ENCODE measurements at regions not wholly inside any gene's neighbourhood (a gene's known extent, or its start where the extent isn't known, plus 50 kb on each side); places are given as distances from the start of the nearest gene placed in this dataset.

DNA sequence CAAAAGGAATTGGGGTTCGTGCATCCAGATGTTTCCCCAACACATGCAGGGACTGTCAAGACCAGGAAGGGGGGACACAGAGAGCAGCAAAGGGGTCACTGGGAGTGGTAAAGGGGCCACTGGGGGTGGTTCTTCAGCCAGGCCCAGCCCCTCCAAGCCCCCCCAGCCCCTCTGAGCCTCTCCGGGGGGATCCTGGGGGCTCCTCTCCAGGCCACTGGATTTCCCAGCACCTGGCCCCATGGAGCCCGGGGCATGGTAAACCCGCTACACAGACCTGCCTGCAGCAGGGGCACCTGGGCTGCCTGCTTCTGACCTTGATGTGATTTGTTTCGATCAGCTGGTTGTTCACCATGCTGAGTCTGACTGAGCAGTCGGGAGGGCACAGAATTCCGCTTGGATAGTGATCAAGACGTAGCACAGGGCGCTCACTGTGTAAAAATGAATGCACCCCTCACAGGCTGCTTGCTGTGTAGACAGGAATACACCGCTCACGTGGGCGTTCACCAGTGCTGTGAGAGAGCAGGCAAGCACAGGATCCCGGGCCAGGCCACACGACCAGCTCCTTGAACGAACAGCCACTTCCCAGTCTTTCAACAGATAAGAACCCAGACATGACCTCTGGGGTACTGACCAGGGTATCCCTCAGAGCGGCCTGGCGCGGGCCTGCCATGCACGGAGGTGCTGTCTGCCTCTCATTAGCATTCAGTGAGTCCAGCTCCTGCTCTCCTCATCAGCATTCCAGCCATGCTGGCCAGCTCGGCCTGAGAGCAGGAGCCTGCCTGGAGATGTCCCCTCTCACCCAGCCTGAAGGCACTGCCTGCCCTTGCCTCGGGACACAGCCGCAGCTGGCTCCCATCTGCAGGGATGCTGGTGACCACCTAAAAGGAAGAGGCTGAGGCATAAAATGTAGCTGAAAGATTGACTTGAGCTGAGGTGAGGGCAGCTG, 73.3 kb upstream of the OTOS start:
- Mint-ChIP-seq H3K27me3 (ENCODE audit: low read depth in 2 of 2) (no peaks in the 10 kb centered on the region), H3K27ac (no peak overlapping the region), H3K4me1 (no peaks in the 10 kb centered on the region), H3K9me3 (no peaks in the 10 kb centered on the region), H3K36me3 (no peaks in the 10 kb centered on the region), H3K4me3 (no peak overlapping the region)
- Histone ChIP-seq H3K4me1 (ENCODE audit: control insufficient read depth, insufficient read depth, low read length) (no peaks in the 10 kb centered on the region), H3K27me3 (ENCODE audit: control insufficient read depth, insufficient read depth, low read length) (no peaks in the 10 kb centered on the region), H3K27ac (ENCODE audit: low read length) (no peak overlapping the region), H3K9me3 (ENCODE audit: control insufficient read depth, insufficient read depth, low read length) (no peaks in the 10 kb centered on the region), H3K36me3 (ENCODE audit: control insufficient read depth, insufficient read depth, low read length) (no peaks in the 10 kb centered on the region), H3K4me3 (ENCODE audit: low read length) (no peak overlapping the region)
- WGBS (ENCODE audit: insufficient coverage), result 84% methylated on average over 22 of the region's 22 CpGs
- ATAC-seq, result no peak
- peak in 1 of 2 donors; percentile 13 for DNase-seq
- no peak for TF ChIP-seq CTCF (IDR thresholded peaks at IDR 0.05)
- intact Hi-C loops (cut with micrococcal nuclease), result no loop called here

DNA sequence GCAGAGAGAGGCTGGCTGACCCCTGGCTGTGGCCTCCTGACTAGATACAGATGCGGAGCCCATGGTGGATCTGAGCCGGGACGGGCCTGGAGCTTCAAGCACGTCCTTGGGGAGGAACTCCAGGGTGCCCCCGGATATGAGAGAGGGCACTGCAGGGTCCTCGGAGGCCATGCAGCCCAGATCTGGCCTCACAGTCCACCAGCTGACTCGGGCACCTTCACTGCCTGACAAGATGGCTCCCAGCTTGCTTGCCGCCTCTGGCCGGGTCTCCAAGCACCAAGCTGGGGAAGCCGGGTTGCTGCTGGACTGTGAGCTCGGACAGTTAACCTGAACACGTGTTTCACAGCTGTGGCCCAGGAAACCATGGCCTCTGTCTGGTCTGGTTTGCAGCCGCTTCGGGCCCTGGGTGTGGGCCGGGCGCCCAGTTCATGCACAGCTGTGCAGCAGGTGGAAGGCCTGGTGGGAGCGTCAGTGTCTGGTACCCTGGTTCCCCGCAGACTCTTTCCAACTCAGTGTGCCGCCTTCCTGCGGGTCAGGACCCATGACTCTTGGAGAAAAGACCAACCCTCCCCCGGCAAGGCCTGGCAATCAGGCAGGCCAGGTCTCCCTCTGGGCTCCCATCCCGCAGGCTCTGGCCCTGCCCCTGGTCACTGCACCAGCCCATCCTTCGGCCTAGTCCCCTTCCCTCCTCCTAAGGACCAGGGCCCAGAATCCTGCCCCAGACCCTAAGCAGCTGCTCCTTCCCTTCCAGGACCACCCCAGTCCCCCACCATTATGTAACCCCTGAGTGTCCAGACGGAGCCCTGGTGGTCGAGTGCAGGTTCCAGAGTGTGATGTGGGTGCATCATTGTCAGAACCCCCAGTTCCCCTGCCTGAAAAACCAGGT, 74.6 kb upstream of the OTOS start:
- peak in 1 of 2 donors; percentile 12 for DNase-seq

GRCh38 chr2:240215676-240216051, 75.2 kb upstream of the OTOS start:
- Histone ChIP-seq H3K4me3 (ENCODE audit: low read length) (no peak overlapping the region), H3K4me1 (ENCODE audit: control insufficient read depth, insufficient read depth, low read length) (no peaks in the 10 kb centered on the region), H3K36me3 (ENCODE audit: control insufficient read depth, insufficient read depth, low read length) (no peaks in the 10 kb centered on the region), H3K9me3 (ENCODE audit: control insufficient read depth, insufficient read depth, low read length) (no peaks in the 10 kb centered on the region), H3K27me3 (ENCODE audit: control insufficient read depth, insufficient read depth, low read length) (no peaks in the 10 kb centered on the region), H3K27ac (ENCODE audit: low read length) (no peak overlapping the region)
- Mint-ChIP-seq H3K4me3 (no peak overlapping the region), H3K36me3 (no peaks in the 10 kb centered on the region), H3K4me1 (no peaks in the 10 kb centered on the region), H3K27ac (no peak overlapping the region), H3K9me3 (no peaks in the 10 kb centered on the region), H3K27me3 (ENCODE audit: low read depth in 2 of 2) (peaks cover 0 to 6% of the 10 kb centered on the region in 2 donors)
- 80% methylated on average over 8 of the region's 8 CpGs for WGBS (ENCODE audit: insufficient coverage)
- no peak for ATAC-seq
- TF ChIP-seq CTCF (IDR thresholded peaks at IDR 0.05), result no peak
- DNase-seq, result no peak
- intact Hi-C loops (cut with micrococcal nuclease), result no loop called here

More for the DNA sequence above, 74.6 kb upstream of the OTOS start:
- Histone ChIP-seq H3K4me1 (ENCODE audit: control insufficient read depth, insufficient read depth, low read length) (no peaks in the 10 kb centered on the region), H3K4me3 (ENCODE audit: low read length) (no peak overlapping the region), H3K36me3 (ENCODE audit: control insufficient read depth, insufficient read depth, low read length) (no peaks in the 10 kb centered on the region), H3K27me3 (ENCODE audit: control insufficient read depth, insufficient read depth, low read length) (no peaks in the 10 kb centered on the region), H3K9me3 (ENCODE audit: control insufficient read depth, insufficient read depth, low read length) (no peaks in the 10 kb centered on the region), H3K27ac (ENCODE audit: low read length) (no peak overlapping the region)
- Mint-ChIP-seq H3K27ac (no peak overlapping the region), H3K36me3 (no peaks in the 10 kb centered on the region), H3K27me3 (ENCODE audit: low read depth in 2 of 2) (peaks cover 0 to 5% of the 10 kb centered on the region in 2 donors), H3K4me3 (no peak overlapping the region), H3K9me3 (no peaks in the 10 kb centered on the region), H3K4me1 (no peaks in the 10 kb centered on the region)
- intact Hi-C loops (cut with micrococcal nuclease), result no loop called here
- no peak for ATAC-seq
- no peak for TF ChIP-seq CTCF (IDR thresholded peaks at IDR 0.05)
- 89% methylated on average over 25 of the region's 25 CpGs for WGBS (ENCODE audit: insufficient coverage)
